Tibial artery (tissue), 4 donors: ENCODE measurements at regions not wholly inside any gene's neighbourhood (a gene's known extent, or its start where the extent isn't known, plus 50 kb on each side); places are given as distances from the start of the nearest gene placed in this dataset.

ENCODE experiments used
- DNase-seq, 2 donors: peaks; one replicate each; pipeline ENCODE4 v3.0.0-alpha.2; 2019
- H3K27ac ChIP-seq, 2 donors: fragments of 200-600 bp; sonication (generic) in 1 of 2; 1 replicate in 1 of 2; 2 replicates in 1 of 2; pipeline ENCODE4 v1.5.1; 2018 to 2019; ENCODE audit warnings: mild to moderate bottlenecking in 1 of 2
- H3K27me3 ChIP-seq, 2 donors: fragments of 200-600 bp; sonication (generic) in 1 of 2; one replicate each; pipeline versions ENCODE4 v1.5.1 to v1.6.0; 2016 to 2019
- H3K36me3 ChIP-seq, 3 donors: fragments of 200-600 bp; sonication (generic) in 2 of 3; one replicate each; pipeline ENCODE4 v1.5.1; 2016 to 2019; ENCODE audit warnings: mild to moderate bottlenecking in 2 of 3
- H3K4me1 ChIP-seq, 4 donors: fragments of 200-600 bp; sonication (generic) in 2 of 4; 1 replicate in 3 of 4; 2 replicates in 1 of 4; pipeline ENCODE4 v1.5.1; 2016 to 2019
- H3K4me3 ChIP-seq, 2 donors: fragments of 200-600 bp; sonication (generic) in 1 of 2; 1 replicate in 1 of 2; 2 replicates in 1 of 2; pipeline ENCODE4 v1.5.1; 2018 to 2019; ENCODE audit warnings: mild to moderate bottlenecking in 2 of 2
- H3K9me3 ChIP-seq, 3 donors: fragments of 200-600 bp; sonication (generic) in 1 of 3; one replicate each; pipeline ENCODE4 v1.5.1; 2016 to 2019
- intact Hi-C: fragments of 100-400 bp; cut with DNase I; formaldehyde crosslinking; loops from one replicate; pipeline ENCODE4 v1.15.0; 2023; ENCODE audit warnings: low total_unique reads
- TF ChIP-seq, protein P1 (sequence below), 2 experiments: fragments of 200-600 bp in 1 of 2; fragments of 450-650 bp in 1 of 2; IDR thresholded peaks; one replicate each; pipeline ENCODE4 v1.5.1; 2017 to 2019; ENCODE audit warnings: antibody characterized with exemption in 2 of 2, mild to moderate bottlenecking in 1 of 2, moderate library complexity in 1 of 2

DNA sequence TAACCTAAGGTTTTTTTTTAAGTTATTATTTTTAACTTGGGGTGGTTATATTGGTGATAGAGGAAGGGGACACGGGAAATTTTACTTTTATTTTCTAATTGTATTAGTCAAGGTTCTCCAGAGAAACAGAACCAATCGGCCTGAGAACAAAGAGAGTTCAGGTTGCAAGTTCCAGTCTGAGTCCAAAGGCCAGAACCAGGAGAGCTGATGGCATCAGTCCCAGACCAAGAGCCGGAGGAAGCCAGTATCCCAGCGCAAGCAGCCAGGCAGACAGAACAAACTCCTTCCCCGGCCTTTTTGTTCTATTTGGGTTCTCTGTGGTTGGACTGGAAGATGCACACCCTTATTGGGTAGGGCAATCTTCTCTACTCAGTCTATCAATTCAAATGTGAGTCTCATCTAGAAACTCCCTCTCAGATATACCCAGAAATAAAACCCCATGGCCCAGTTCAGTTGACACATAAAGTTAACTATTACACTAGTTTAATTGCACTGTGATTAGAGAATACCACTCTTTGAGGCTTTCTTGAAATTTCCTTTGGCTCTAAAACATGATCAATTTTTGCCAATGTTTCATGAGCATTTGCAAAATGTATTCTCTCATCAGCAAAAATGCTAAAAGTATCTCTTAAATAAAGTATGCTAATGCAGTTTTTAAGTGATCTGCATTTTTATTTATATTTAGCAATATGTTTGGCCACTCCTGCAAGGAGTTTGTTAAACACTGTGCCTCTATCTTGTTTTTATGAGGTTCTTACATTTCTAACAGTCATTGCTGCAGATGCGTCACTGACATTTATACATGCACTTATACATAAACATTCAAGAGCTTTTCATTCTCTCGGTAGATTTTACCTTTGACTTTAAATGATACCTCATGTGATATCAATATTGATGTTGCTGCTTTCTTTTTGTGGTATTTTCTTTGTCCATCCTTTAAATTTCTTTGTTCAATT lies 103.2 kb upstream of the SSTR4 start:
- Histone ChIP-seq H3K27ac (no peak overlapping the region), H3K4me1 (no peaks in the 10 kb centered on the region), H3K9me3 (peaks cover 0 to 6% (median 0%) of the 10 kb centered on the region in 3 donors), H3K4me3 (no peak overlapping the region), H3K36me3 (no peaks in the 10 kb centered on the region), H3K27me3 (no peaks in the 10 kb centered on the region)
- intact Hi-C loops = no loop called here
- no peak for DNase-seq
- TF ChIP-seq, protein P1, sequence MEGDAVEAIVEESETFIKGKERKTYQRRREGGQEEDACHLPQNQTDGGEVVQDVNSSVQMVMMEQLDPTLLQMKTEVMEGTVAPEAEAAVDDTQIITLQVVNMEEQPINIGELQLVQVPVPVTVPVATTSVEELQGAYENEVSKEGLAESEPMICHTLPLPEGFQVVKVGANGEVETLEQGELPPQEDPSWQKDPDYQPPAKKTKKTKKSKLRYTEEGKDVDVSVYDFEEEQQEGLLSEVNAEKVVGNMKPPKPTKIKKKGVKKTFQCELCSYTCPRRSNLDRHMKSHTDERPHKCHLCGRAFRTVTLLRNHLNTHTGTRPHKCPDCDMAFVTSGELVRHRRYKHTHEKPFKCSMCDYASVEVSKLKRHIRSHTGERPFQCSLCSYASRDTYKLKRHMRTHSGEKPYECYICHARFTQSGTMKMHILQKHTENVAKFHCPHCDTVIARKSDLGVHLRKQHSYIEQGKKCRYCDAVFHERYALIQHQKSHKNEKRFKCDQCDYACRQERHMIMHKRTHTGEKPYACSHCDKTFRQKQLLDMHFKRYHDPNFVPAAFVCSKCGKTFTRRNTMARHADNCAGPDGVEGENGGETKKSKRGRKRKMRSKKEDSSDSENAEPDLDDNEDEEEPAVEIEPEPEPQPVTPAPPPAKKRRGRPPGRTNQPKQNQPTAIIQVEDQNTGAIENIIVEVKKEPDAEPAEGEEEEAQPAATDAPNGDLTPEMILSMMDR (IDR thresholded peaks at IDR 0.05) = no peak

DNA sequence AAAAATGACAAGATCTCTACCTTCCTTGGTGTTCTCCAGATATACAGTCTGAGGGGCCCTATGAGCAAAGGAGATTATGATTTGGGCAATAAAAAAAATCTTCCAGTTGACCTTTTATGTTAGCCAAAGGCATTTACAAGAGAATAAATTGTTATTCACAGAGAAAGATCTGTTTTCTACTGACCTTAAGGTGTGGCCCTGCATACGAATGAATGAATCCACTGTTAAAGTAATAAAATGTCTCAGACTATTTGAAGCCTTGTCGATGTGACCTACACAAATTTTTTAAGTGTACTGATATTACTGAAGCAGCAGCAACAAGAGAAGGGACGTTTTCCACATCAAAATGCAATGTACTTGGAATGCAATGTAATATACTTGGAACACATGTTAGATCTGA lies 95.9 kb upstream of the SSTR4 start:
- H3K9me3 ChIP-seq = no peaks in the 10 kb centered on the region
- H3K27ac ChIP-seq = no peak overlapping the region
- intact Hi-C loops = no loop called here
- TF ChIP-seq, protein P1 (IDR thresholded peaks at IDR 0.05) = no peak
- H3K27me3 ChIP-seq = no peaks in the 10 kb centered on the region
- no peaks in the 10 kb centered on the region for H3K36me3 ChIP-seq
- no peak for DNase-seq
- H3K4me3 ChIP-seq = no peak overlapping the region
- H3K4me1 ChIP-seq = no peaks in the 10 kb centered on the region

DNA sequence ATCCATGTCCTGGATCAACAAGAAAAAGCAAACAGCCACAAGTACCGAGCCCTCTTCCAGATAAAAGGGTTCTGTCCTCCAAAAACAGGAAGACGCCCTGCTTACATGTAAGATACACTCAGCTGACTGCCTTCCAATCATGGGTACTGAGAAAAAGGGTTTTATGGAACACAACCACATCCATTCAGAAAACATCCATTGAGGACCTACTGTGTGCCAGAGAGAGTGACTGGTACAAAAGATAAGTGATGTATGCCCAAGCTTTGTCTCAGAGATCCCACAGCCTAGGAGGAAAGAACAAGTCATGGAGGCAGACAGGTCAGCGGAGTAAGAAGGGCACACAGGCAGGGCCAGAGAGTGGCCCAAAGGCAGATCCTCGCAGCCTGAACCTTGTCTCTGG lies 94.8 kb upstream of the SSTR4 start:
- H3K36me3 ChIP-seq = no peaks in the 10 kb centered on the region
- H3K4me3 ChIP-seq = no peak overlapping the region
- no peaks in the 10 kb centered on the region for H3K9me3 ChIP-seq
- no peak for DNase-seq
- no peaks in the 10 kb centered on the region for H3K27me3 ChIP-seq
- H3K4me1 ChIP-seq = no peaks in the 10 kb centered on the region
- intact Hi-C loops = no loop called here
- TF ChIP-seq, protein P1 (IDR thresholded peaks at IDR 0.05) = no peak
- no peak overlapping the region for H3K27ac ChIP-seq

DNA sequence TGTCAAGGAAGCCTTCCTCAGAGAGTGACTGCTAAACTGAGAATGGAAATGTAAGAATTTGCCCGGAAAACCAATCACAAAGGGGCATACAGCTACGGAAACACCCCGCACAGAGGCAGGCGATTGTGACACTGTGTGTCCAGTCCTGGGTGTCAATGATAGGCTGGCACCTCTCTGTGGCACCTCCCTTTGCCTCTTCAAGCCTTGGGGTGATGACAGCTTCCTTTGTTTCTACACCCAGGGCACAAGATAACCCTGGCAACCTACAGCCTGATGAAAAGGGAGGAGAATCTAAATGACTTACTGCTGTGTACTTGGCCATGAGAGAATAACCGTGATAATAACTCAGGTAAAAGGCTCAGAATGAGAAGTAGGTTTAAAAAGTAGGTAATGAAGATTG lies 93.6 kb upstream of the SSTR4 start:
- TF ChIP-seq, protein P1 (IDR thresholded peaks at IDR 0.05) = no peak
- DNase-seq = no peak
- H3K9me3 ChIP-seq = no peaks in the 10 kb centered on the region
- no peaks in the 10 kb centered on the region for H3K36me3 ChIP-seq
- no peak overlapping the region for H3K27ac ChIP-seq
- H3K4me3 ChIP-seq = no peak overlapping the region
- no peaks in the 10 kb centered on the region for H3K27me3 ChIP-seq
- peaks cover 0 to 8% (median 0%) of the 10 kb centered on the region in 4 donors for H3K4me1 ChIP-seq
- intact Hi-C loops = no loop called here

DNA sequence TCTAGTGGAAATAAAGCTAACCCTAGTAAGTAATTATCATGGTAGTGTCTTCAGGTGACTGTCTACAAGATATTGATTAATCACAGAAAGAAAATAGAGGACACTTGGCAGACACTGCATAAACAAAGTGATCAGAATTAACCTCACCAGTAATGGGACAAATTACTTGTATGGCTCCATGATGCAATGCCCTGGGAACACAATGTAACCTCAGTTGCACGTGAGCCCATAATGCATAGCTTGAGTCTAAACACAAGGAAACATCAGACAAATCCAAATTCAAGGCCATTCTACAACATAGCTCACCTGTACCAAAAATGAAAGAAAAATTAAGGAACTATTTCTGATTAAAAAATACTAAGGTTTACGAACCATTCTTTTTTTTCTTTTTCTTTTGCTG lies 92.4 kb upstream of the SSTR4 start:
- no peaks in the 10 kb centered on the region for H3K36me3 ChIP-seq
- no peaks in the 10 kb centered on the region for H3K27me3 ChIP-seq
- H3K27ac ChIP-seq = no peak overlapping the region
- TF ChIP-seq, protein P1 (IDR thresholded peaks at IDR 0.05) = no peak
- peaks cover 0 to 10% (median 0%) of the 10 kb centered on the region in 4 donors for H3K4me1 ChIP-seq
- DNase-seq = no peak
- intact Hi-C loops = no loop called here
- no peak overlapping the region for H3K4me3 ChIP-seq
- H3K9me3 ChIP-seq = no peaks in the 10 kb centered on the region
